ENCODE measurements at regions not wholly inside any gene's neighbourhood (a gene's known extent, or its start where the extent isn't known, plus 50 kb on each side); places are given as distances from the start of the nearest gene placed in this dataset.

DNA sequence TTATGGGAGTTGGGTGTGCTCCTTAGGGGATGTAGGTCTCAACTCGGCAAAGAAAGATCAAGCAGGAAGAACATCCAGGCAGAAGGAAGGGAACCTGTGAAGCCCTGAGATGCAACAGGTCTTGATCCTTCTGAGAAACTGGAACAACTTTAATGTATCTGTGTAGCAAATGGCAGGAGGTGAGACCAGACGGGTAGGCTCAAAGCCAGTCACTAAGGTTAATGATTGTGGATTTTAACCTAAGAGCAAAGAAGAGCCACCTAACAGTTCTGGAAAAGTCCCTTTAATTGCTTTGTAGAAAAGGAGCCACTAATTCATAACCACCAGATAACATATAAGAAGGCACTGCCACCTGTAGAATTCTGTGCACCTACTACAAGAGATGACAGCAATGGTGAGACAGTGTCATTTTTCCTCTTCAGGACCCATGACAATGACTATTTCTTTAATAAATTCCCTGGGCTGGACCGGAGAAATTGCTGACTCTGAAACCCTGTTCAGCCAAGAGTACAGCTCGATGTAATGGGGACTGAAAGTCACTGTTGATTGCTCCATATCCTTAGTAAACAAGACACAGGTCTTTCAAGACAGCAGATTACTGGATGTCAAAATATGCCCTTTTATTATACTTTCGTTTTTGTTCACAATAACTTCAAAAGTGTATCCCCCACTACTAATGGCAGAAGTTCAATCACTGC lies 326.2 kb downstream of the CBLN4 start:
- TF ChIP-seq, protein P1, sequence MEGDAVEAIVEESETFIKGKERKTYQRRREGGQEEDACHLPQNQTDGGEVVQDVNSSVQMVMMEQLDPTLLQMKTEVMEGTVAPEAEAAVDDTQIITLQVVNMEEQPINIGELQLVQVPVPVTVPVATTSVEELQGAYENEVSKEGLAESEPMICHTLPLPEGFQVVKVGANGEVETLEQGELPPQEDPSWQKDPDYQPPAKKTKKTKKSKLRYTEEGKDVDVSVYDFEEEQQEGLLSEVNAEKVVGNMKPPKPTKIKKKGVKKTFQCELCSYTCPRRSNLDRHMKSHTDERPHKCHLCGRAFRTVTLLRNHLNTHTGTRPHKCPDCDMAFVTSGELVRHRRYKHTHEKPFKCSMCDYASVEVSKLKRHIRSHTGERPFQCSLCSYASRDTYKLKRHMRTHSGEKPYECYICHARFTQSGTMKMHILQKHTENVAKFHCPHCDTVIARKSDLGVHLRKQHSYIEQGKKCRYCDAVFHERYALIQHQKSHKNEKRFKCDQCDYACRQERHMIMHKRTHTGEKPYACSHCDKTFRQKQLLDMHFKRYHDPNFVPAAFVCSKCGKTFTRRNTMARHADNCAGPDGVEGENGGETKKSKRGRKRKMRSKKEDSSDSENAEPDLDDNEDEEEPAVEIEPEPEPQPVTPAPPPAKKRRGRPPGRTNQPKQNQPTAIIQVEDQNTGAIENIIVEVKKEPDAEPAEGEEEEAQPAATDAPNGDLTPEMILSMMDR (conservative IDR thresholded peaks at IDR 0.05; ENCODE audit: low read length) = no peak
- TF ChIP-seq EZH2phosphoT487 (IDR thresholded peaks at IDR 0.05; ENCODE audit: borderline replicate concordance) = no peak
